ENCODE measurements at regions not wholly inside any gene's neighbourhood (a gene's known extent, or its start where the extent isn't known, plus 50 kb on each side); places are given as distances from the start of the nearest gene placed in this dataset.

DNA sequence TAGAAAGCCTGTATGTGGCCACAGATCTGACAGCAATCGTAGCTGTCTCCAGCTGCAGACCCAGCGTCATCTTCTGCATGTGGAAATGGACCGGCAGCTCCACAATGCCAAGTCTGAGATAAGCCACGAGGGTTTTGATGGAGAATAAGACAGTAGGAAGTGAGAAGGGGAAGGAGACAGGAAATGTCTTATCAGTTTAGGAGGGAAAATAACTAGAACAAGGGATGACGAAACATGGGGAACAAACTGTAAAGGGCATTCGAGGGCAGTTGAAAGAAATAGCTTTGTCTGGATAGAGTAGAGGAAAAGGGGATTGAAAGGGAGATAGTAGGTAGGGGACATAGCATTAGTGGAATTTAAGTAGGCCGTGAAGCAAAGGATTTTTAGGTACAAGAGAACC is 74.0 kb upstream of the CTTNBP2NL start (continued):
- TF ChIP-seq, protein P1, sequence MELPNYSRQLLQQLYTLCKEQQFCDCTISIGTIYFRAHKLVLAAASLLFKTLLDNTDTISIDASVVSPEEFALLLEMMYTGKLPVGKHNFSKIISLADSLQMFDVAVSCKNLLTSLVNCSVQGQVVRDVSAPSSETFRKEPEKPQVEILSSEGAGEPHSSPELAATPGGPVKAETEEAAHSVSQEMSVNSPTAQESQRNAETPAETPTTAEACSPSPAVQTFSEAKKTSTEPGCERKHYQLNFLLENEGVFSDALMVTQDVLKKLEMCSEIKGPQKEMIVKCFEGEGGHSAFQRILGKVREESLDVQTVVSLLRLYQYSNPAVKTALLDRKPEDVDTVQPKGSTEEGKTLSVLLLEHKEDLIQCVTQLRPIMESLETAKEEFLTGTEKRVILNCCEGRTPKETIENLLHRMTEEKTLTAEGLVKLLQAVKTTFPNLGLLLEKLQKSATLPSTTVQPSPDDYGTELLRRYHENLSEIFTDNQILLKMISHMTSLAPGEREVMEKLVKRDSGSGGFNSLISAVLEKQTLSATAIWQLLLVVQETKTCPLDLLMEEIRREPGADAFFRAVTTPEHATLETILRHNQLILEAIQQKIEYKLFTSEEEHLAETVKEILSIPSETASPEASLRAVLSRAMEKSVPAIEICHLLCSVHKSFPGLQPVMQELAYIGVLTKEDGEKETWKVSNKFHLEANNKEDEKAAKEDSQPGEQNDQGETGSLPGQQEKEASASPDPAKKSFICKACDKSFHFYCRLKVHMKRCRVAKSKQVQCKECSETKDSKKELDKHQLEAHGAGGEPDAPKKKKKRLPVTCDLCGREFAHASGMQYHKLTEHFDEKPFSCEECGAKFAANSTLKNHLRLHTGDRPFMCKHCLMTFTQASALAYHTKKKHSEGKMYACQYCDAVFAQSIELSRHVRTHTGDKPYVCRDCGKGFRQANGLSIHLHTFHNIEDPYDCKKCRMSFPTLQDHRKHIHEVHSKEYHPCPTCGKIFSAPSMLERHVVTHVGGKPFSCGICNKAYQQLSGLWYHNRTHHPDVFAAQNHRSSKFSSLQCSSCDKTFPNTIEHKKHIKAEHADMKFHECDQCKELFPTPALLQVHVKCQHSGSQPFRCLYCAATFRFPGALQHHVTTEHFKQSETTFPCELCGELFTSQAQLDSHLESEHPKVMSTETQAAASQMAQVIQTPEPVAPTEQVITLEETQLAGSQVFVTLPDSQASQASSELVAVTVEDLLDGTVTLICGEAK (IDR thresholded peaks at IDR 0.05) = peak; percentile 83
- TF ChIP-seq, protein P1 (CRISPR knock-in tag; IDR thresholded peaks at IDR 0.05) = no peak
- TF ChIP-seq MECOM (CRISPR knock-in tag; IDR thresholded peaks at IDR 0.05) = no peak; the same call in 1 of the 2 replicates
- TF ChIP-seq JUN (IDR thresholded peaks at IDR 0.05; ENCODE audit: borderline replicate concordance, low read depth, low read length) = peak; percentile 43; the same call in 1 of the 2 replicates
- no peak for TF ChIP-seq JUN (CRISPR knock-in tag; IDR thresholded peaks at IDR 0.05; ENCODE audit: borderline replicate concordance)
- TF ChIP-seq, protein P2, sequence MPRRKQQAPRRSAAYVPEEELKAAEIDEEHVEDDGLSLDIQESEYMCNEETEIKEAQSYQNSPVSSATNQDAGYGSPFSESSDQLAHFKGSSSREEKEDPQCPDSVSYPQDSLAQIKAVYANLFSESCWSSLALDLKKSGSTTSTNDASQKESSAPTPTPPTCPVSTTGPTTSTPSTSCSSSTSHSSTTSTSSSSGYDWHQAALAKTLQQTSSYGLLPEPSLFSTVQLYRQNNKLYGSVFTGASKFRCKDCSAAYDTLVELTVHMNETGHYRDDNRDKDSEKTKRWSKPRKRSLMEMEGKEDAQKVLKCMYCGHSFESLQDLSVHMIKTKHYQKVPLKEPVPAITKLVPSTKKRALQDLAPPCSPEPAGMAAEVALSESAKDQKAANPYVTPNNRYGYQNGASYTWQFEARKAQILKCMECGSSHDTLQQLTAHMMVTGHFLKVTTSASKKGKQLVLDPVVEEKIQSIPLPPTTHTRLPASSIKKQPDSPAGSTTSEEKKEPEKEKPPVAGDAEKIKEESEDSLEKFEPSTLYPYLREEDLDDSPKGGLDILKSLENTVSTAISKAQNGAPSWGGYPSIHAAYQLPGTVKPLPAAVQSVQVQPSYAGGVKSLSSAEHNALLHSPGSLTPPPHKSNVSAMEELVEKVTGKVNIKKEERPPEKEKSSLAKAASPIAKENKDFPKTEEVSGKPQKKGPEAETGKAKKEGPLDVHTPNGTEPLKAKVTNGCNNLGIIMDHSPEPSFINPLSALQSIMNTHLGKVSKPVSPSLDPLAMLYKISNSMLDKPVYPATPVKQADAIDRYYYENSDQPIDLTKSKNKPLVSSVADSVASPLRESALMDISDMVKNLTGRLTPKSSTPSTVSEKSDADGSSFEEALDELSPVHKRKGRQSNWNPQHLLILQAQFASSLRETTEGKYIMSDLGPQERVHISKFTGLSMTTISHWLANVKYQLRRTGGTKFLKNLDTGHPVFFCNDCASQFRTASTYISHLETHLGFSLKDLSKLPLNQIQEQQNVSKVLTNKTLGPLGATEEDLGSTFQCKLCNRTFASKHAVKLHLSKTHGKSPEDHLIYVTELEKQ (CRISPR knock-in tag; IDR thresholded peaks at IDR 0.05) = 0 out of 2 replicates have a peak, but pooled peaks have one; percentile 37
- peak; percentile 38; the same call in 1 of the 2 replicates for TF ChIP-seq MTA1 (IDR thresholded peaks at IDR 0.05; ENCODE audit: borderline replicate concordance)
- TF ChIP-seq, protein P3, sequence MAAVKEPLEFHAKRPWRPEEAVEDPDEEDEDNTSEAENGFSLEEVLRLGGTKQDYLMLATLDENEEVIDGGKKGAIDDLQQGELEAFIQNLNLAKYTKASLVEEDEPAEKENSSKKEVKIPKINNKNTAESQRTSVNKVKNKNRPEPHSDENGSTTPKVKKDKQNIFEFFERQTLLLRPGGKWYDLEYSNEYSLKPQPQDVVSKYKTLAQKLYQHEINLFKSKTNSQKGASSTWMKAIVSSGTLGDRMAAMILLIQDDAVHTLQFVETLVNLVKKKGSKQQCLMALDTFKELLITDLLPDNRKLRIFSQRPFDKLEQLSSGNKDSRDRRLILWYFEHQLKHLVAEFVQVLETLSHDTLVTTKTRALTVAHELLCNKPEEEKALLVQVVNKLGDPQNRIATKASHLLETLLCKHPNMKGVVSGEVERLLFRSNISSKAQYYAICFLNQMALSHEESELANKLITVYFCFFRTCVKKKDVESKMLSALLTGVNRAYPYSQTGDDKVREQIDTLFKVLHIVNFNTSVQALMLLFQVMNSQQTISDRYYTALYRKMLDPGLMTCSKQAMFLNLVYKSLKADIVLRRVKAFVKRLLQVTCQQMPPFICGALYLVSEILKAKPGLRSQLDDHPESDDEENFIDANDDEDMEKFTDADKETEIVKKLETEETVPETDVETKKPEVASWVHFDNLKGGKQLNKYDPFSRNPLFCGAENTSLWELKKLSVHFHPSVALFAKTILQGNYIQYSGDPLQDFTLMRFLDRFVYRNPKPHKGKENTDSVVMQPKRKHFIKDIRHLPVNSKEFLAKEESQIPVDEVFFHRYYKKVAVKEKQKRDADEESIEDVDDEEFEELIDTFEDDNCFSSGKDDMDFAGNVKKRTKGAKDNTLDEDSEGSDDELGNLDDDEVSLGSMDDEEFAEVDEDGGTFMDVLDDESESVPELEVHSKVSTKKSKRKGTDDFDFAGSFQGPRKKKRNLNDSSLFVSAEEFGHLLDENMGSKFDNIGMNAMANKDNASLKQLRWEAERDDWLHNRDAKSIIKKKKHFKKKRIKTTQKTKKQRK (IDR thresholded peaks at IDR 0.05; ENCODE audit: borderline replicate concordance, low read depth, low read length) = no peak
- TF ChIP-seq NR4A1 (CRISPR knock-in tag; IDR thresholded peaks at IDR 0.05) = 0 out of 2 replicates have a peak, but pooled peaks have one; percentile 24
- TF ChIP-seq NR4A1 (tag; IDR thresholded peaks at IDR 0.05) = peak; percentile 67; the same call in 1 of the 2 replicates
- TF ChIP-seq, protein P4, sequence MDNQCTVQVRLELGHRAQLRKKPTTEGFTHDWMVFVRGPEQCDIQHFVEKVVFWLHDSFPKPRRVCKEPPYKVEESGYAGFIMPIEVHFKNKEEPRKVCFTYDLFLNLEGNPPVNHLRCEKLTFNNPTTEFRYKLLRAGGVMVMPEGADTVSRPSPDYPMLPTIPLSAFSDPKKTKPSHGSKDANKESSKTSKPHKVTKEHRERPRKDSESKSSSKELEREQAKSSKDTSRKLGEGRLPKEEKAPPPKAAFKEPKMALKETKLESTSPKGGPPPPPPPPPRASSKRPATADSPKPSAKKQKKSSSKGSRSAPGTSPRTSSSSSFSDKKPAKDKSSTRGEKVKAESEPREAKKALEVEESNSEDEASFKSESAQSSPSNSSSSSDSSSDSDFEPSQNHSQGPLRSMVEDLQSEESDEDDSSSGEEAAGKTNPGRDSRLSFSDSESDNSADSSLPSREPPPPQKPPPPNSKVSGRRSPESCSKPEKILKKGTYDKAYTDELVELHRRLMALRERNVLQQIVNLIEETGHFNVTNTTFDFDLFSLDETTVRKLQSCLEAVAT (IDR thresholded peaks at IDR 0.05) = no peak

Measured in K562 (cell line).